NCI-H2227 (cell line): ENCODE measurements at regions not wholly inside any gene's neighbourhood (a gene's known extent, or its start where the extent isn't known, plus 50 kb on each side); places are given as distances from the start of the nearest gene placed in this dataset.

Source experiments
- DNase-seq: peaks from one replicate; lab custom pipeline; 2025; ENCODE audit not compliant: unreplicated experiment; lab: John Stamatoyannopoulos, UW

- DNase-seq: no peak
Measured at GRCh38 chr15:37691911-37692310, 242.5 kb upstream of the TMCO5A start.

- no peak for DNase-seq
Measured at GRCh38 chr15:37693926-37694325, 240.5 kb upstream of the TMCO5A start.

- DNase-seq: no peak
Measured at GRCh38 chr15:37695719-37696118, 238.7 kb upstream of the TMCO5A start.

- DNase-seq: no peak
Measured at GRCh38 chr15:37698679-37699078, 235.8 kb upstream of the TMCO5A start.

GRCh38 chr15:37701230-37701629 is 233.2 kb upstream of the TMCO5A start:
- DNase-seq: no peak

- DNase-seq: no peak
Measured at GRCh38 chr15:37709669-37710068, 224.8 kb upstream of the TMCO5A start.

GRCh38 chr15:37715101-37715500 is 219.3 kb upstream of the TMCO5A start:
- DNase-seq: no peak

GRCh38 chr15:37720267-37720666 is 214.2 kb upstream of the TMCO5A start:
- no peak for DNase-seq

- no peak for DNase-seq
Measured at GRCh38 chr15:37731146-37731746, 203.2 kb upstream of the TMCO5A start.

GRCh38 chr15:37733628-37734027 is 200.8 kb upstream of the TMCO5A start:
- no peak for DNase-seq

GRCh38 chr15:37740623-37741141 is 193.8 kb upstream of the TMCO5A start:
- DNase-seq: no peak

- no peak for DNase-seq
Measured at GRCh38 chr15:37743826-37744225, 190.6 kb upstream of the TMCO5A start.

GRCh38 chr15:37744521-37744920 is 189.9 kb upstream of the TMCO5A start:
- DNase-seq: no peak

GRCh38 chr15:37751401-37751800 is 183.0 kb upstream of the TMCO5A start:
- no peak for DNase-seq

GRCh38 chr15:37756407-37756806 is 178.0 kb upstream of the TMCO5A start:
- no peak for DNase-seq

- DNase-seq: no peak
Measured at GRCh38 chr15:37758412-37758811, 176.0 kb upstream of the TMCO5A start.

GRCh38 chr15:37764733-37765191 is 169.7 kb upstream of the TMCO5A start:
- peak; percentile 14 for DNase-seq

GRCh38 chr15:37765786-37766185 is 168.7 kb upstream of the TMCO5A start:
- no peak for DNase-seq

GRCh38 chr15:37767841-37768455 is 166.5 kb upstream of the TMCO5A start:
- DNase-seq: no peak

- DNase-seq: no peak
Measured at GRCh38 chr15:37771465-37771864, 163.0 kb upstream of the TMCO5A start.

GRCh38 chr15:37773111-37773860 is 161.2 kb upstream of the TMCO5A start:
- no peak for DNase-seq

GRCh38 chr15:37774961-37775360 is 159.5 kb upstream of the TMCO5A start:
- no peak for DNase-seq
